ENCODE measurements at regions not wholly inside any gene's neighbourhood (a gene's known extent, or its start where the extent isn't known, plus 50 kb on each side); places are given as distances from the start of the nearest gene placed in this dataset.

DNA sequence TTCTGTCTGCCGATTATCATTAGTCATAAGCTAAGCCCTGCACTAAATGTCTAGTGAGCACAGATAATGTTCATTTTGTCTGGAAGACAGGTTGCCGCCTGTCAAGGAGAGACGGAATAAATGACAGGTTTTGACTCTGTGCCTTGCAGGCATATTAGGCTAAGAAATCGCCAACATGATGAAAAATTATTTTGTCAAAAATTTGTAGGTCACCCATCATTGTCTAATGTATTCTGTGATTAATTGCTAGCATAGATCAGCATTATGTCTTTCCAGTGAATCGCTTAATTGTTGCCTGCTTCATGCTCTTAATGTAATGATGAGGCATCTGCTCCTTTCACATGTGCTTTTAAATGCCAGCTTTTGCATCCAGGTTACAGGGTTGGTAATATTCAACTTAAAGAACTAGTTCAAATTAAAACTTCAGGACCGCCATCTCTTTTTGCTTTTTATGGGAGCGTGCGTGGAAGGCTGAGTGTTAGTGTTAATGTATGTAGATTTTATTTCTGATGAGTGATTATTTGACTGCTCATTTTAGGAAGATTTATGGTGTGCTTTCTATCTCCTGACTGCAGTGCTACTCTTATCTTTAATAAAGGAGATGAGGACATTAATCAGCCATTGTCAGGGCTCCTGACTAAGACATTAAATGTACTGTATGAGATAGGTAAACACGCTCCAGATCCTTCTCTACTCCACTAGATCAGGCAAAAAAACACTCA is 120.8 kb upstream of the MEIS2 start:
- no peak overlapping the region for H3K4me3 ChIP-seq
- Mint-ChIP-seq H3K9me3 (no peaks in the 10 kb centered on the region), H3K27me3 (ENCODE audit: insufficient read depth, low read depth) (no peaks in the 10 kb centered on the region), H3K27ac (no peak overlapping the region), H3K36me3 (no peaks in the 10 kb centered on the region), H3K4me1 (no peaks in the 10 kb centered on the region), H3K4me3 (no peak overlapping the region)
- no peaks in the 10 kb centered on the region for H3K4me1 ChIP-seq
- H3K79me2 ChIP-seq (ENCODE audit: low read depth): no peaks in the 10 kb centered on the region
- H3F3A ChIP-seq (ENCODE audit: low read depth): no peaks in the 10 kb centered on the region
- H3K36me3 ChIP-seq: no peaks in the 10 kb centered on the region
- H3K9ac ChIP-seq: no peak overlapping the region
- no peak for DNase-seq (ENCODE audit: low spot score)
- no peaks in the 10 kb centered on the region for H4K20me1 ChIP-seq (ENCODE audit: low read depth)
- H3K27ac ChIP-seq: no peak overlapping the region
- TF ChIP-seq, protein P1, sequence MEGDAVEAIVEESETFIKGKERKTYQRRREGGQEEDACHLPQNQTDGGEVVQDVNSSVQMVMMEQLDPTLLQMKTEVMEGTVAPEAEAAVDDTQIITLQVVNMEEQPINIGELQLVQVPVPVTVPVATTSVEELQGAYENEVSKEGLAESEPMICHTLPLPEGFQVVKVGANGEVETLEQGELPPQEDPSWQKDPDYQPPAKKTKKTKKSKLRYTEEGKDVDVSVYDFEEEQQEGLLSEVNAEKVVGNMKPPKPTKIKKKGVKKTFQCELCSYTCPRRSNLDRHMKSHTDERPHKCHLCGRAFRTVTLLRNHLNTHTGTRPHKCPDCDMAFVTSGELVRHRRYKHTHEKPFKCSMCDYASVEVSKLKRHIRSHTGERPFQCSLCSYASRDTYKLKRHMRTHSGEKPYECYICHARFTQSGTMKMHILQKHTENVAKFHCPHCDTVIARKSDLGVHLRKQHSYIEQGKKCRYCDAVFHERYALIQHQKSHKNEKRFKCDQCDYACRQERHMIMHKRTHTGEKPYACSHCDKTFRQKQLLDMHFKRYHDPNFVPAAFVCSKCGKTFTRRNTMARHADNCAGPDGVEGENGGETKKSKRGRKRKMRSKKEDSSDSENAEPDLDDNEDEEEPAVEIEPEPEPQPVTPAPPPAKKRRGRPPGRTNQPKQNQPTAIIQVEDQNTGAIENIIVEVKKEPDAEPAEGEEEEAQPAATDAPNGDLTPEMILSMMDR (IDR thresholded peaks at IDR 0.05): no peak
- no peak for TF ChIP-seq EZH2 (IDR thresholded peaks at IDR 0.05)
- no peak for TF ChIP-seq EZH2phosphoT487 (IDR thresholded peaks at IDR 0.05)
- no peaks in the 10 kb centered on the region for H3K27me3 ChIP-seq
- H3K9me3 ChIP-seq (ENCODE audit: low read depth): no peaks in the 10 kb centered on the region
- H2AFZ ChIP-seq (replicated peaks): no peak overlapping the region
- H3K4me2 ChIP-seq: no peak overlapping the region

DNA sequence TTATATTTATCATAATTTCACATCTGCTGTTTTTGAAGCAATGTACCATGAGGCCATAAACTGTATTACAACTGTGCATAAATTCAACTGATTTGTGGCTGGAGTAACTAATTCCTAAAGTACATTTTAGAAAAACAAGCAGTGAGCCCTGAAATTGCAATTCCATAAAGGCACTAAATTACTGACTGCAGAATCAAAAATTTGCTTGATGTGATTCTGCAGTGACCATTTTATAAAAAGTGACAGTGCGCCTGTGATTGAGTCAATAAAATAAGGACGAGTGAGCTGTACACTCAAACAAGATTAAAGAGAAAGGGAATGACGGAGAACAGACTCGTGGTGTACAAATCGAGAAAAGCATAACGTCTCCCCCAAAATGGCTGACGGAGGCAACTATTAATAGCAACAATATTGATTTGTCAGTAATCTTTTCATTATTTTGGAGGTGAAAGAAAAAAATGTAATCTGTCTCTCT is 121.4 kb upstream of the MEIS2 start:
- Histone ChIP-seq H3K9ac (no peak overlapping the region), H3K4me1 (no peaks in the 10 kb centered on the region)
- H3K27me3 Mint-ChIP-seq (ENCODE audit: insufficient read depth, low read depth): no peaks in the 10 kb centered on the region

DNA sequence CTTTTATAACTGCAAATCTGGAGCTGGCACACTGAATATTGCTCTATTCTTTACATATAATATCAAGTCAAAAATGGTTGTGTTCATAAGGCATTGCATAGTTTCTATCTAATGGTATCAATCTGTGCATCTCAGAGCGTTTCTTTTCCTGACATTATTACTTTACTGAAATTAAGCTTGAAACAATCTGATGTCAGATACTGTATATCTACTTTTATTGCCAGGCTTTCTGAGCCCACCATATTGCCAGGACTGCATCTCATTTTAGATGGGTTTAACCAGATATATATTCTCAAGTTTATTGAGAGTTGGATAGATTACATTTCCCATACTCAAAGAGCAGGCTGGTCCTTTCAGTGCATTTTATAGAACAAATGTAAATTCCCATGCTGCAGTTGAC is 122.7 kb upstream of the MEIS2 start:
- TF ChIP-seq EZH2 (IDR thresholded peaks at IDR 0.05) (no peak), EZH2phosphoT487 (IDR thresholded peaks at IDR 0.05) (no peak)
- TF ChIP-seq, protein P1 (IDR thresholded peaks at IDR 0.05): no peak
- Mint-ChIP-seq H3K36me3 (no peaks in the 10 kb centered on the region), H3K27me3 (ENCODE audit: insufficient read depth, low read depth) (no peaks in the 10 kb centered on the region), H3K9me3 (no peaks in the 10 kb centered on the region), H3K4me1 (no peaks in the 10 kb centered on the region), H3K4me3 (no peak overlapping the region), H3K27ac (no peak overlapping the region)
- H3K27me3 ChIP-seq: no peaks in the 10 kb centered on the region
- H3K4me2 ChIP-seq: no peak overlapping the region
- no peak overlapping the region for H2AFZ ChIP-seq (replicated peaks)
- H3K9me3 ChIP-seq (ENCODE audit: low read depth): no peaks in the 10 kb centered on the region
- no peak for DNase-seq (ENCODE audit: low spot score)
- H3K4me1 ChIP-seq: no peaks in the 10 kb centered on the region
- H3K36me3 ChIP-seq: no peaks in the 10 kb centered on the region
- H3K9ac ChIP-seq: no peak overlapping the region
- no peaks in the 10 kb centered on the region for H3K79me2 ChIP-seq (ENCODE audit: low read depth)
- no peaks in the 10 kb centered on the region for H3F3A ChIP-seq (ENCODE audit: low read depth)
- H4K20me1 ChIP-seq (ENCODE audit: low read depth): no peaks in the 10 kb centered on the region
- H3K27ac ChIP-seq: no peak overlapping the region
- no peak overlapping the region for H3K4me3 ChIP-seq

More for the DNA sequence above, 121.4 kb upstream of the MEIS2 start:
- no peak overlapping the region for H2AFZ ChIP-seq (replicated peaks)
- Mint-ChIP-seq H3K4me1 (no peaks in the 10 kb centered on the region), H3K9me3 (no peaks in the 10 kb centered on the region), H3K4me3 (no peak overlapping the region), H3K27ac (no peak overlapping the region), H3K36me3 (no peaks in the 10 kb centered on the region)
- no peaks in the 10 kb centered on the region for H3K79me2 ChIP-seq (ENCODE audit: low read depth)
- no peak overlapping the region for H3K27ac ChIP-seq
- H3K9me3 ChIP-seq (ENCODE audit: low read depth): no peaks in the 10 kb centered on the region
- TF ChIP-seq, protein P1 (IDR thresholded peaks at IDR 0.05): no peak
- TF ChIP-seq EZH2phosphoT487 (IDR thresholded peaks at IDR 0.05) (no peak), EZH2 (IDR thresholded peaks at IDR 0.05) (no peak)
- no peaks in the 10 kb centered on the region for H3K36me3 ChIP-seq
- no peak overlapping the region for H3K4me3 ChIP-seq
- H3K4me2 ChIP-seq: no peak overlapping the region
- no peaks in the 10 kb centered on the region for H3F3A ChIP-seq (ENCODE audit: low read depth)
- DNase-seq (ENCODE audit: low spot score): no peak
- no peaks in the 10 kb centered on the region for H3K27me3 ChIP-seq
- H4K20me1 ChIP-seq (ENCODE audit: low read depth): no peaks in the 10 kb centered on the region

Measured in neural progenitor cell (in vitro differentiated cells).